ENCODE measurements at regions not wholly inside any gene's neighbourhood (a gene's known extent, or its start where the extent isn't known, plus 50 kb on each side); places are given as distances from the start of the nearest gene placed in this dataset.

- no peaks in the 10 kb centered on the region for H3K27me3 Mint-ChIP-seq (ENCODE audit: low read depth)
- H3K27ac Mint-ChIP-seq = no peak overlapping the region
- peaks cover 4% of the 10 kb centered on the region; the same call in 1 of the 2 replicates for H3K9me3 Mint-ChIP-seq
- no peaks in the 10 kb centered on the region for H3K36me3 Mint-ChIP-seq
- DNase-seq (ENCODE audit: low spot score) (no peak), ATAC-seq (no peak)
- no peak for TF ChIP-seq EMX1 (CRISPR knock-in tag; IDR thresholded peaks at IDR 0.05)
- no peak for TF ChIP-seq ZNF425 (CRISPR knock-in tag; conservative IDR thresholded peaks at IDR 0.05)
- no peak for TF ChIP-seq JUN (CRISPR knock-in tag; IDR thresholded peaks at IDR 0.05)
- TF ChIP-seq SP1 (CRISPR knock-in tag; conservative IDR thresholded peaks at IDR 0.05) = no peak
- no peak for TF ChIP-seq ZNF416 (CRISPR knock-in tag; IDR thresholded peaks at IDR 0.05)
- TF ChIP-seq AR (CRISPR knock-in tag; IDR thresholded peaks at IDR 0.05) = no peak
- H3K4me3 Mint-ChIP-seq = no peak overlapping the region
- H3K4me1 Mint-ChIP-seq = no peaks in the 10 kb centered on the region
- ChIA-PET POLR2A (no interaction called here), CTCF (no interaction called here)
Observed at GRCh38 chrX:88416002-88416401, 331.0 kb upstream of the CPXCR1 start.

- ATAC-seq (no peak), DNase-seq (ENCODE audit: low spot score) (no peak)
- POLR2A ChIA-PET = no interaction called here
- Mint-ChIP-seq H3K27ac (no peak overlapping the region), H3K27me3 (ENCODE audit: low read depth) (no peaks in the 10 kb centered on the region), H3K4me1 (peaks cover 2% of the 10 kb centered on the region; the same call in 1 of the 2 replicates), H3K4me3 (no peak overlapping the region), H3K9me3 (peaks cover 4% of the 10 kb centered on the region; the same call in 1 of the 2 replicates), H3K36me3 (no peaks in the 10 kb centered on the region)
- CTCF ChIA-PET = no interaction called here
- TF ChIP-seq NR1H2 (CRISPR knock-in tag; IDR thresholded peaks at IDR 0.05) = no peak
- TF ChIP-seq NFYB (CRISPR knock-in tag; conservative IDR thresholded peaks at IDR 0.05; ENCODE audit: low read depth) = no peak
- no peak for TF ChIP-seq CBFB (CRISPR knock-in tag; IDR thresholded peaks at IDR 0.05; ENCODE audit: low read depth)
- no peak for TF ChIP-seq CREM (CRISPR knock-in tag; IDR thresholded peaks at IDR 0.05)
- TF ChIP-seq PRDM15 (CRISPR knock-in tag; IDR thresholded peaks at IDR 0.05) = no peak
- no peak for TF ChIP-seq E2F5 (CRISPR knock-in tag; IDR thresholded peaks at IDR 0.05)
- no peak for TF ChIP-seq ZNF281 (CRISPR knock-in tag; IDR thresholded peaks at IDR 0.05)
- no peak for TF ChIP-seq FOXP4 (CRISPR knock-in tag; IDR thresholded peaks at IDR 0.05)
- no peak for TF ChIP-seq ZMAT4 (CRISPR knock-in tag; IDR thresholded peaks at IDR 0.05)
- no peak for TF ChIP-seq TEAD1 (CRISPR knock-in tag; IDR thresholded peaks at IDR 0.05)
- no peak for TF ChIP-seq TCF7 (CRISPR knock-in tag; IDR thresholded peaks at IDR 0.05; ENCODE audit: low read depth)
- no peak for TF ChIP-seq CREB1 (CRISPR knock-in tag; IDR thresholded peaks at IDR 0.05)
- TF ChIP-seq SP1 (CRISPR knock-in tag; conservative IDR thresholded peaks at IDR 0.05) = no peak
- no peak for TF ChIP-seq ZNF219 (CRISPR knock-in tag; IDR thresholded peaks at IDR 0.05; ENCODE audit: borderline replicate concordance)
- no peak for TF ChIP-seq ZSCAN18 (CRISPR knock-in tag; IDR thresholded peaks at IDR 0.05)
Observed at GRCh38 chrX:88416965-88417364, 330.1 kb upstream of the CPXCR1 start.

All from WTC11 (cell line).